ENCODE measurements at regions not wholly inside any gene's neighbourhood (a gene's known extent, or its start where the extent isn't known, plus 50 kb on each side); places are given as distances from the start of the nearest gene placed in this dataset.
"Not testable (repeated sequence)": the region's sequence is repeated elsewhere in the genome, so short reads cannot be mapped to it uniquely, and the experiment has no call there.

DNA sequence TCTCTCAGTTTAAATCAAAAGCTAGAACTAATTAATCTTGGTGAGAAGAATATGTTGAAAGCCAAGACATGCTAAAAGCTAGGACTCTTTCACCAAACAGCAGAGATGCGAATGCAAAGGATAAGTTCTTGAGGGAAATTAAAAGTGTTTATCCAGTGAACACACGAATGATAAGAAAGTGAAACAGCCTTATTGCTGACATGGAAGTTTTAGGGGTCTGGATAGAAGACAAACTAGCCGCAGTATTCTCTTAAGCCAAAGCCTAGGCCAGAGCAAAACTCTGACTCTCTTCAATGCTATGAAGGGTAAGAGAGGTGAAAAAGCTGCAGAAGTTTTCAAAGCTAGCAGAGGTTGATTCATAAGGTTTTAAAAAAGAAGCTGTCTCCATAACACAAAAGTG is 103.0 kb downstream of the UFM1 start:
- no peak for DNase-seq (ENCODE audit: low read depth, low spot score)
- peaks cover 3% of the 10 kb centered on the region for H3K9me3 Mint-ChIP-seq
- H3K4me3 Mint-ChIP-seq = no peak overlapping the region
- H3K36me3 Mint-ChIP-seq (ENCODE audit: low read depth) = no peaks in the 10 kb centered on the region
- TF ChIP-seq, protein P1, sequence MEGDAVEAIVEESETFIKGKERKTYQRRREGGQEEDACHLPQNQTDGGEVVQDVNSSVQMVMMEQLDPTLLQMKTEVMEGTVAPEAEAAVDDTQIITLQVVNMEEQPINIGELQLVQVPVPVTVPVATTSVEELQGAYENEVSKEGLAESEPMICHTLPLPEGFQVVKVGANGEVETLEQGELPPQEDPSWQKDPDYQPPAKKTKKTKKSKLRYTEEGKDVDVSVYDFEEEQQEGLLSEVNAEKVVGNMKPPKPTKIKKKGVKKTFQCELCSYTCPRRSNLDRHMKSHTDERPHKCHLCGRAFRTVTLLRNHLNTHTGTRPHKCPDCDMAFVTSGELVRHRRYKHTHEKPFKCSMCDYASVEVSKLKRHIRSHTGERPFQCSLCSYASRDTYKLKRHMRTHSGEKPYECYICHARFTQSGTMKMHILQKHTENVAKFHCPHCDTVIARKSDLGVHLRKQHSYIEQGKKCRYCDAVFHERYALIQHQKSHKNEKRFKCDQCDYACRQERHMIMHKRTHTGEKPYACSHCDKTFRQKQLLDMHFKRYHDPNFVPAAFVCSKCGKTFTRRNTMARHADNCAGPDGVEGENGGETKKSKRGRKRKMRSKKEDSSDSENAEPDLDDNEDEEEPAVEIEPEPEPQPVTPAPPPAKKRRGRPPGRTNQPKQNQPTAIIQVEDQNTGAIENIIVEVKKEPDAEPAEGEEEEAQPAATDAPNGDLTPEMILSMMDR (conservative IDR thresholded peaks at IDR 0.05) = no peak
- H3K4me1 Mint-ChIP-seq = no peaks in the 10 kb centered on the region
- H3K27me3 Mint-ChIP-seq (ENCODE audit: low read depth) = no peaks in the 10 kb centered on the region
- H3K27ac Mint-ChIP-seq (ENCODE audit: unreplicated experiment) = no peak overlapping the region

DNA sequence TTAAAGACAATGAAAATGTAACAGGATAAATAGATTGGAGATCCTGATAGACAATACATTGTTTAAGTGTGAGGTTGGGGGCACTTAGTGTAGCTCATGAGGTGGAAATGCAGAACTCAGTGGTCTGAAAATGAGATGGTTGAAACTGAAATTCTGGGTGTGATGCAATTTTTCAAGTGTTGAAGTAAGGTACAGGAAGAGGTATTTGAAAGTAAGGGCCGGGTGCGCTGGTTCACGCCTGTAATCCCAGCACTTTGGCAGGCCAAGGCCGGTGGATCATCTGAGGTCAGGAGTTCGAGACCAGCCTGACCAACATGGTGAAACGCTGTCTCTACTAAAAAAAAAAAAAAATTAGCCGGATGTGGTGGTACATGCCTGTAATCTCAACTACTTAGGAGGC is 113.0 kb downstream of the UFM1 start:
- DNase-seq (ENCODE audit: low read depth, low spot score) = no peak
- no peaks in the 10 kb centered on the region for H3K4me1 Mint-ChIP-seq
- H3K27me3 Mint-ChIP-seq (ENCODE audit: low read depth) = no peaks in the 10 kb centered on the region
- H3K36me3 Mint-ChIP-seq (ENCODE audit: low read depth) = peaks cover 6% of the 10 kb centered on the region
- H3K4me3 Mint-ChIP-seq = no peak overlapping the region
- TF ChIP-seq, protein P1 (conservative IDR thresholded peaks at IDR 0.05) = no peak
- H3K9me3 Mint-ChIP-seq = peaks cover 5% of the 10 kb centered on the region
- no peak overlapping the region for H3K27ac Mint-ChIP-seq (ENCODE audit: unreplicated experiment)

DNA sequence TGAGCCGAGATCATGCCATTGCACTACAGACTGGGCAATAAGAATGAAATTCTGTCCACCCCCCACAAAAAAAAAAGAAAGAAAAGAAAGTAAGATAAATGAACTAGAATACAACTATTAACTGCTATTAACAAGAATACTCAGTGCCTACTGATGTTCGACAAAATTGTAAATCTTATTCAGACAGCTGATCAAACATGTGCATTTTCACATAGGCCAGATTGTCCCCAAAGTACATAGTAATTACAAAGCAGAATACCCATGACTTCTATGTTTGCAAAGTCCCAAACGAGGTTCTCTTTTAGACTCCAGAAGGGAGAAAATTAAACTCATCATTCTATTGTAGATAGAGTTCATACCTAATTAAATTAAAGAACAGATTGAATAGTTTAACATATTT is 113.4 kb downstream of the UFM1 start:
- H3K4me3 Mint-ChIP-seq = no peak overlapping the region
- TF ChIP-seq, protein P1 (conservative IDR thresholded peaks at IDR 0.05) = no peak
- H3K4me1 Mint-ChIP-seq = no peaks in the 10 kb centered on the region
- no peak for DNase-seq (ENCODE audit: low read depth, low spot score)
- H3K36me3 Mint-ChIP-seq (ENCODE audit: low read depth) = peaks cover 6% of the 10 kb centered on the region
- H3K9me3 Mint-ChIP-seq = peaks cover 5% of the 10 kb centered on the region
- H3K27ac Mint-ChIP-seq (ENCODE audit: unreplicated experiment) = no peak overlapping the region
- H3K27me3 Mint-ChIP-seq (ENCODE audit: low read depth) = no peaks in the 10 kb centered on the region

DNA sequence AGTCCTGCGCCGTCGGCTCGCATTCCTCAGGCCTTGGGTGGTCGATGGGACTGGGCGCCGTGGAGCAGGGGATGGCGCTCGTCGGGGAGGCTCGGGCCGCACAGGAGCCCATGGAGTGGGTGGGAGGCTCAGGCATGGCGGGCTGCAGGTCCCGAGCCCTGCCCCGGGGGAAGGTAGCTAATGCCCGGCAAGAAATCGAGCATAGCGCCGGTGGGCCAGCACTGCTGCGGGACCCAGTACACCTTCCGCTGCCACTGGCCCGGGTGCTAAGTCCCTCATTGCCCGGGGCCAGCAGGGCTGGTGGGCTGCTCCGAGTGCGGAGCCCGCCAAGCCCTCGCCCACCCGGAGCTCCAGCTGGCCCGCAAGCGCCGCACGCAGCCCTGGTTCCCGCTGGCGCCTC is 122.8 kb downstream of the UFM1 start:
- DNase-seq (ENCODE audit: low read depth, low spot score); H3K27ac Mint-ChIP-seq (ENCODE audit: unreplicated experiment); H3K4me1 Mint-ChIP-seq; H3K36me3 Mint-ChIP-seq (ENCODE audit: low read depth); H3K9me3 Mint-ChIP-seq; H3K27me3 Mint-ChIP-seq (ENCODE audit: low read depth); H3K4me3 Mint-ChIP-seq: not testable (repeated sequence)

DNA sequence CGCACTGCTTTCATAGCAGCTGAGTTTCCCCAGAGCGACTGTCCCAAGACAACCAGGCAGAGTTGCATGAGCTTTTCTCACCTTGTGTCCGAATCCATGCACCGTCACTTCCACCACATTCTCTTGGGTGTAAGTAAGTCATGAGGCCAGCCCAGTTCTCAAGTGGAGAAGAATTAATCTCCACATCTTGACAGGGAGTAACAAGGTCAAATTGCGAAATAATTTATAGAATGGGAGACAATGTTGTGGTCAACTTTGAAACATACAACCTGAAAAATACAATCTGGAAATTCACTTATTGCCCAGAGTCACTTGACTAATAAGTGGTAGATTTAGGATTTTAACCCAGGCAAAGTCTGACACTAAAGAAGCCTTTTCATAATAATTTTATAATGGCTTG is 123.7 kb downstream of the UFM1 start:
- TF ChIP-seq, protein P1 (conservative IDR thresholded peaks at IDR 0.05) = no peak
- H3K27me3 Mint-ChIP-seq (ENCODE audit: low read depth) = no peaks in the 10 kb centered on the region
- no peaks in the 10 kb centered on the region for H3K36me3 Mint-ChIP-seq (ENCODE audit: low read depth)
- no peak for DNase-seq (ENCODE audit: low read depth, low spot score)
- no peak overlapping the region for H3K27ac Mint-ChIP-seq (ENCODE audit: unreplicated experiment)
- H3K4me3 Mint-ChIP-seq = no peak overlapping the region
- no peaks in the 10 kb centered on the region for H3K4me1 Mint-ChIP-seq
- no peaks in the 10 kb centered on the region for H3K9me3 Mint-ChIP-seq

DNA sequence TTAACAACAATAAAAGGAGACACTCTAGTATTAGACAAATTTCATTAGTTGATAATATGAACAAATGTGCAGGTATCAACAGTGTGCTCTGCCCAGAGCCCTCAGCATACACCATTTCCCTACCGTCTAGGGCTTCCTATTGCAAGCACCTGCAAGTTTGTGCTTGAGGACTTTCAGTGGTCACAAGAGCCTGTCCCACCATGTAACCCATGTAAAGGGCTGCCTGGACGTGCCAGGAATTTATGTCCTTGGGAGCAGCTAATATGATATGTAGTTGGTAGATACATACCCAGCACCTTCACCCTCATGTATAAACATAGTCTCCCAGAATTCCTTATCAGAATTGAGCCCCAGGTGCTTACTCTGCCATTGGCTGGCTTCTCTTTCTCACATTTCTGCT is 128.0 kb downstream of the UFM1 start:
- no peaks in the 10 kb centered on the region for H3K36me3 Mint-ChIP-seq (ENCODE audit: low read depth)
- H3K4me1 Mint-ChIP-seq = no peaks in the 10 kb centered on the region
- no peak for DNase-seq (ENCODE audit: low read depth, low spot score)
- TF ChIP-seq, protein P1 (conservative IDR thresholded peaks at IDR 0.05) = no peak
- H3K27ac Mint-ChIP-seq (ENCODE audit: unreplicated experiment) = no peak overlapping the region
- H3K27me3 Mint-ChIP-seq (ENCODE audit: low read depth) = no peaks in the 10 kb centered on the region
- no peak overlapping the region for H3K4me3 Mint-ChIP-seq
- no peaks in the 10 kb centered on the region for H3K9me3 Mint-ChIP-seq

Data from neural crest cell (in vitro differentiated cells).